Adipocyte (in vitro differentiated cells): ENCODE measurements at regions not wholly inside any gene's neighbourhood (a gene's known extent, or its start where the extent isn't known, plus 50 kb on each side); places are given as distances from the start of the nearest gene placed in this dataset.

Experiments used
- DNase-seq: peaks from one replicate; pipeline ENCODE4 v3.0.0-alpha.2; 2015; ENCODE audit warnings: low read depth
- H3K27me3 ChIP-seq: replicated peaks from 2 replicates; pipeline ENCODE4 v1.7.0; 2013; ENCODE audit warnings: mild to moderate bottlenecking, low read length, moderate library complexity; ENCODE audit not compliant: control insufficient read depth, insufficient read depth
- H3K36me3 ChIP-seq: 2 replicates; pipeline ENCODE4 v1.7.0; 2013; ENCODE audit warnings: low read length, mild to moderate bottlenecking, moderate library complexity; ENCODE audit not compliant: control insufficient read depth, insufficient read depth, severe bottlenecking
- H3K4me1 ChIP-seq: 2 replicates; pipeline ENCODE4 v1.7.0; 2013; ENCODE audit warnings: mild to moderate bottlenecking, low read length, moderate library complexity; ENCODE audit not compliant: control insufficient read depth, insufficient read depth
- H3K4me3 ChIP-seq: 2 replicates; pipeline ENCODE4 v1.7.0; 2013; ENCODE audit warnings: mild to moderate bottlenecking, low read length, moderate library complexity
- H3K9ac ChIP-seq: 2 replicates; pipeline ENCODE4 v1.7.0; 2013; ENCODE audit warnings: mild to moderate bottlenecking, low read length, moderate library complexity
- H3K9me3 ChIP-seq: 2 replicates; pipeline ENCODE4 v1.7.0; 2013; ENCODE audit warnings: mild to moderate bottlenecking, low read length, moderate library complexity; ENCODE audit not compliant: control insufficient read depth

- H3K27me3 ChIP-seq: no peaks in the 10 kb centered on the region
- H3K4me3 ChIP-seq: no peak overlapping the region
- no peak for DNase-seq
- no peaks in the 10 kb centered on the region for H3K9me3 ChIP-seq
- no peaks in the 10 kb centered on the region for H3K4me1 ChIP-seq
- H3K36me3 ChIP-seq: no peaks in the 10 kb centered on the region
- H3K9ac ChIP-seq: no peak overlapping the region
These were observed 53.3 kb upstream of the SLITRK1 start for GRCh38 chr13:83935566-83935965.
